ENCODE measurements at regions not wholly inside any gene's neighbourhood (a gene's known extent, or its start where the extent isn't known, plus 50 kb on each side); places are given as distances from the start of the nearest gene placed in this dataset.

- FAIRE-seq = no peak
- dilution Hi-C loops (cut with MboI; ENCODE audit: extremely low pct_ligation_motif_present, low sequenced_read_pairs) = no loop called here
Measured at GRCh38 chr1:182260516-182260915, 131.1 kb downstream of the GLUL start.

GRCh38 chr1:182259968-182260367, 131.6 kb downstream of the GLUL start:
- no peak overlapping the region for H3K9ac ChIP-seq (ENCODE audit: control insufficient read depth, extremely low read depth, insufficient read depth, low read length)
- FAIRE-seq (no peak), DNase-seq (ENCODE audit: low read depth, low spot score) (no peak)
- H3K79me2 ChIP-seq (ENCODE audit: control insufficient read depth, insufficient read depth, low read length) = no peaks in the 10 kb centered on the region
- H3K27ac ChIP-seq (ENCODE audit: control insufficient read depth, insufficient read depth, low read length) = no peak overlapping the region
- H3K36me3 ChIP-seq (ENCODE audit: control insufficient read depth in 2 of 2, extremely low read depth in 1 of 2, insufficient read depth in 2 of 2, low read length in 2 of 2) = no peaks in the 10 kb centered on the region
- H3K4me3 ChIP-seq (ENCODE audit: control insufficient read depth in 2 of 3, extremely low read depth in 1 of 3, insufficient read depth in 2 of 3, low read depth in 1 of 3, low read length in 3 of 3) = no peak overlapping the region
- dilution Hi-C loops (cut with MboI; ENCODE audit: extremely low pct_ligation_motif_present, low sequenced_read_pairs) = no loop called here
- H4K20me1 ChIP-seq (ENCODE audit: control insufficient read depth, extremely low read depth, insufficient read depth, low read length) = no peaks in the 10 kb centered on the region
- no peak overlapping the region for H2AFZ ChIP-seq (ENCODE audit: control insufficient read depth, low read length)
- no peaks in the 10 kb centered on the region for H3K9me3 ChIP-seq (ENCODE audit: control insufficient read depth, low read depth, low read length)
- H3K4me1 ChIP-seq (ENCODE audit: control insufficient read depth, extremely low read depth, insufficient read depth, low read length) = peaks cover 7% of the 10 kb centered on the region
- no peaks in the 10 kb centered on the region for H3K9me1 ChIP-seq (ENCODE audit: control insufficient read depth, extremely low read depth, insufficient read depth, low read length)
- no peaks in the 10 kb centered on the region for H3K27me3 ChIP-seq (ENCODE audit: control insufficient read depth, extremely low read depth, insufficient read depth, low read length)
- TF ChIP-seq CTCF (optimal IDR thresholded peaks at IDR 0.05 in 1 of 3, IDR thresholded peaks at IDR 0.05 in 1 of 3, conservative IDR thresholded peaks at IDR 0.05 in 1 of 3; ENCODE audit: extremely low read depth in 1 of 3, insufficient read depth in 2 of 3, low read length in 3 of 3) (no peak), EZH2 (IDR thresholded peaks at IDR 0.05; ENCODE audit: low read length) (no peak)
- no peak overlapping the region for H3K4me2 ChIP-seq (ENCODE audit: control insufficient read depth, extremely low read depth, insufficient read depth, low read depth, low read length)

More at GRCh38 chr1:182260516-182260915, 131.1 kb downstream of the GLUL start:
- no peak overlapping the region for H3K27ac ChIP-seq (ENCODE audit: control insufficient read depth, insufficient read depth, low read length)
- H3K79me2 ChIP-seq (ENCODE audit: control insufficient read depth, insufficient read depth, low read length) = no peaks in the 10 kb centered on the region
- H4K20me1 ChIP-seq (ENCODE audit: control insufficient read depth, extremely low read depth, insufficient read depth, low read length) = no peaks in the 10 kb centered on the region
- no peaks in the 10 kb centered on the region for H3K27me3 ChIP-seq (ENCODE audit: control insufficient read depth, extremely low read depth, insufficient read depth, low read length)
- no peak overlapping the region for H3K9ac ChIP-seq (ENCODE audit: control insufficient read depth, extremely low read depth, insufficient read depth, low read length)
- H3K4me1 ChIP-seq (ENCODE audit: control insufficient read depth, extremely low read depth, insufficient read depth, low read length) = peaks cover 7% of the 10 kb centered on the region
- no peaks in the 10 kb centered on the region for H3K36me3 ChIP-seq (ENCODE audit: control insufficient read depth in 2 of 2, extremely low read depth in 1 of 2, insufficient read depth in 2 of 2, low read length in 2 of 2)
- no peak for DNase-seq (ENCODE audit: low read depth, low spot score)
- H3K9me3 ChIP-seq (ENCODE audit: control insufficient read depth, low read depth, low read length) = no peaks in the 10 kb centered on the region
- no peaks in the 10 kb centered on the region for H3K9me1 ChIP-seq (ENCODE audit: control insufficient read depth, extremely low read depth, insufficient read depth, low read length)
- no peak overlapping the region for H3K4me3 ChIP-seq (ENCODE audit: control insufficient read depth in 2 of 3, extremely low read depth in 1 of 3, insufficient read depth in 2 of 3, low read depth in 1 of 3, low read length in 3 of 3)
- no peak overlapping the region for H2AFZ ChIP-seq (ENCODE audit: control insufficient read depth, low read length)
- H3K4me2 ChIP-seq (ENCODE audit: control insufficient read depth, extremely low read depth, insufficient read depth, low read depth, low read length) = no peak overlapping the region
- TF ChIP-seq EZH2 (IDR thresholded peaks at IDR 0.05; ENCODE audit: low read length) (no peak), CTCF (optimal IDR thresholded peaks at IDR 0.05 in 1 of 3, IDR thresholded peaks at IDR 0.05 in 1 of 3, conservative IDR thresholded peaks at IDR 0.05 in 1 of 3; ENCODE audit: extremely low read depth in 1 of 3, insufficient read depth in 2 of 3, low read length in 3 of 3) (no peak)

Measured in keratinocyte (primary cell).